GM18507 (cell line): ENCODE measurements at regions not wholly inside any gene's neighbourhood (a gene's known extent, or its start where the extent isn't known, plus 50 kb on each side); places are given as distances from the start of the nearest gene placed in this dataset.
"Not testable (repeated sequence)": the region's sequence is repeated elsewhere in the genome, so short reads cannot be mapped to it uniquely, and the experiment has no call there.

ENCODE experiments used
- DNase-seq: peaks from one replicate; pipeline ENCODE4 v3.0.0; 2011; ENCODE audit warnings: low read depth; ENCODE audit not compliant: insufficient read length; ENCODE audit errors: extremely low spot score
- FAIRE-seq: peaks from 2 replicates; lab custom pipeline; 2011; peaks lifted over from hg19 to GRCh38; lab: Jason Lieb, UNC

GRCh38 chr7:120052884-120053382 is 220.0 kb upstream of the KCND2 start:
- no peak for FAIRE-seq
- DNase-seq: no peak

GRCh38 chr7:120053390-120053961 is 219.5 kb upstream of the KCND2 start:
- FAIRE-seq (no peak), DNase-seq (no peak)

DNA sequence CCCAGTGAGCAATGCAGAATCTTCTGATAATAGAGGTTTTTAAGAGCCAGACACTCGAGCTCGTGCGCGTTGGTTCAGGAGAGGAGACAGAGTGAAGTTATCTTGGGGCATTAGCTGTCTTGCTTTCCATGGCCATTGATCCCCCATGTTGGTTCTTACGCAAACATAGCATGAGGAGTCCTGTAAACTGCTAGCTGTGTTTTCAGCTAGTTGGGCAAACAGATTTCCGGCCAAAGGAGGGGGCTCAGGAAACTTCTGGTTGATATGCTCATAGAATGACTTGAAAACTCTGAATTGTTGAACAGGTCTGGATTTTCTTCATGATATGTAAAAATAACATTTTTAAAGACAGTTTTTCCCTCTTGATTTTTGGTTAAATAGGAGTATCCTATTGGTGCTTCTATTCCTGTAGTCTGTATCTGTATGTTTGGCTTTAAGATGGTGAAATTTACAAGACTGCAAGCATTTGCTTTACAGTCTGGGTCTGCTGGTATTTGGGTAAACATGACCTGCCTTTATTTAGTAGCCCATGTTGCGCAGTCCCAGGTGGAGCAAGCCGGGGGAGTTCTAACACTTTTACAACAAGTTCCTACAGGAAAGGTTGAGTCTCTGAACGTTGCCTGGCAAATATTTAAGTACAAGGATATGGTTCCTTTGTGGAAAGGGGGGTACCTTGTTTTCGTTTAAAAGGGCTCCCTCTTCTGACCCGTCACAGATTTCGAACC is 218.4 kb upstream of the KCND2 start:
- DNase-seq (no peak), FAIRE-seq (no peak)

DNA sequence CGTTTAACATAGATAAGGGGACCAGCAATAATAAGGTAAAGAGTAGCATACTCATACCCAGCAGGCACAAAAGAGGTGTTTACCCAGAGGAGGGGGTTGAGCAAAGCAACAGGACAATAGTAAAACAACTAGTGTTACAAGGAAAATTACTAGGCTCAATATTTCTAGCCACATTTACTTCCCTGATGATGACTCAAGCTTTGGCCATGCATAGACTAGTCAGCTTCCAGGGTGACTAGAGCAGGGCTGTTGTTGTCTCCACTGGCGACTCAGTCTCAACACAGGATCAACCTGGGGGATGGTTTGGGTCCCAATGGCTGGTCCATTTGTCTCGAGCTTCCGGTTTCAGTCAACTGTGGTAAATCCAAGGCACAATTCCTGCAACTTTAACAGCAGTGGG is 217.7 kb upstream of the KCND2 start:
- DNase-seq: no peak

GRCh38 chr7:120056227-120056626 is 216.7 kb upstream of the KCND2 start:
- no peak for DNase-seq
- no peak for FAIRE-seq

More for the DNA sequence above, 217.7 kb upstream of the KCND2 start:
- FAIRE-seq: no peak

GRCh38 chr7:120059641-120060040 is 213.3 kb upstream of the KCND2 start:
- DNase-seq: no peak
- no peak for FAIRE-seq

GRCh38 chr7:120060281-120060680 is 212.7 kb upstream of the KCND2 start:
- DNase-seq: no peak
- no peak for FAIRE-seq

- DNase-seq (no peak), FAIRE-seq (no peak)
Measured at GRCh38 chr7:120060875-120061274, 212.1 kb upstream of the KCND2 start.

- DNase-seq (no peak), FAIRE-seq (no peak)
Measured at GRCh38 chr7:120064565-120064964, 208.4 kb upstream of the KCND2 start.

- DNase-seq, FAIRE-seq: not testable (repeated sequence)
Measured at GRCh38 chr7:120066898-120067297, 206.1 kb upstream of the KCND2 start.

DNA sequence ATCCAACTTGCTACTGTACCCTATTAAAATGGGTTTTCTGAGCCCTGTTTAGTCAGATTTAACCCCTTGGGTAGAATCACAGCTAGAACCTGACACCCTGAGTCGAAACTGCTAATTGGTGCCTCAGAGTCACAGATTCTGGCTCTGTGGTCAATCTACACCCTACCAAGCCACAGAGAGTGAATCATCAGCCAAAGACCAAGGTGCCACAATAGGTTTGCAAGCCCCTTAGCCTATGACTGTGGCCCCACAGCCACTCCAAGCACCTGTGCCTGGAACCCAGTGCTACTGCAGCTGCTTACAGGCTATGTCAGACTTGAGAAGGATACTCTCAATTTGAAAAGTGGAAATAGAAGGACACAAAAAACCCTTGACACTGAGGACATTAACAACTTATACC is 202.8 kb upstream of the KCND2 start:
- DNase-seq (no peak), FAIRE-seq (no peak)

GRCh38 chr7:120077777-120078176 is 195.2 kb upstream of the KCND2 start:
- DNase-seq (no peak), FAIRE-seq (no peak)

- FAIRE-seq (no peak), DNase-seq (no peak)
Measured at GRCh38 chr7:120079022-120079421, 194.0 kb upstream of the KCND2 start.

DNA sequence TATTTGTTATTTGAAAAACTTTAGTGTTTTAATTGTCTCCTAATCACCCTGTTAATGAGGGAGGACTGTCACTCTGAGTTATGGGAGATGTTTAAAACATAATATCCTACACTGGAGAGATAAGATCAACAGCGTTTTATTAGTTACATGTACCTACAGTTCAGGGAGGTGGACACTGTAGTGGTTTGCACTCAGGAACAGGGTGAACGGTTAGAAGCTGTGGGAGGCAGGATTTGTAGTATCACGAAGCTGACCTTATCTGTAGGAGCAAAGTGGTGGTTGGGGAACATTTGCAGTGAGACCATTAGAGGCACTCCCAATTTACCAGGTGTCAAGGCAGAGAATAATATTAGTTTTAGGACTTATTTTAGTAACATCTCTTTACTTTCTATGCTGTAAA is 193.3 kb upstream of the KCND2 start:
- DNase-seq: no peak
- FAIRE-seq: no peak

- not testable (repeated sequence) for FAIRE-seq, DNase-seq
Measured at GRCh38 chr7:120086468-120086867, 186.5 kb upstream of the KCND2 start.

GRCh38 chr7:120089968-120090367 is 183.0 kb upstream of the KCND2 start:
- no peak for DNase-seq
- no peak for FAIRE-seq

DNA sequence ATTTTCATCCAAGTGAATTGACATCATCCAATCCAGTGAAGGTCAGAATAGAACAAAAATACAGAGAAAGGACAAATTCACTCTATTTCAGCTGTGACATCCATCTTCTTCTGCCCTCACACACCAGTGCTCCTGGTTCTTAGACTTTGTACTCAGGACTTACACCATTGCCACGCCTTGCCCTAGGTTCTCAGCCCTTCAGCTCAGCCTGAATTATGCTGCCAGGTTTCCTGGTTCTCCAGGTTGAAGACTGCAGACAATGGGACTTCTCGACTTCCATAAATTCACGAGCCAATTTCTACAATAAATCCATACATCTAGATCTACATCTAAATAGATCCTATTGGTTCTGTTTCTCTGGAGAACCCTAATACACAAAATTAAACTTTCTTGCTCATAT is 181.2 kb upstream of the KCND2 start:
- DNase-seq (no peak), FAIRE-seq (no peak)

- FAIRE-seq (no peak), DNase-seq (no peak)
Measured at GRCh38 chr7:120097020-120097419, 176.0 kb upstream of the KCND2 start.

GRCh38 chr7:120097774-120098173 is 175.2 kb upstream of the KCND2 start:
- DNase-seq (no peak), FAIRE-seq (no peak)

GRCh38 chr7:120108376-120108775 is 164.6 kb upstream of the KCND2 start:
- FAIRE-seq: no peak

DNA sequence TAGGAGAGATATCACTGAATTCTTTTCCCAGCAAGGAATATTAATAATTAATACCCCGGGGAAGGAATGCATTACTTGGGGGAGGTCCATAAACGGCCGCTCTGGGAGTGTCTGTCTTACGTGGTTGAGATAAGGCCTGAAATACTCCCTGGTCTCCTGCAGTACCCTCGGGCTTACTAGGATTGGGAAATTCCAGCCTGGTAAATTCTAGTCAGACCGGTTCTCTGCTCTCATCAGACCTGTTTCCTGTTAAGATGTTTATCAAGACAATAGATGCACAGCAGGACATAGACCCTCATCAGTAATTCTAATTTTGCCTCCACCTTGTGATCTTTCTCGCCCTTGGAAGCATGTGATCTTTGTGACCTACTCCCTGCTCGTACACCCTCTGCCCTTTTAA is 162.8 kb upstream of the KCND2 start:
- FAIRE-seq (no peak), DNase-seq (no peak)

More at GRCh38 chr7:120108376-120108775, 164.6 kb upstream of the KCND2 start:
- no peak for DNase-seq
